DMS53 treated with DMSO at 0.1 percent for 48 hours (cell line): ENCODE measurements at regions not wholly inside any gene's neighbourhood (a gene's known extent, or its start where the extent isn't known, plus 50 kb on each side); places are given as distances from the start of the nearest gene placed in this dataset.

Experiments
- DNase-seq: peaks from one replicate; lab custom pipeline; 2025; ENCODE audit not compliant: unreplicated experiment; lab: John Stamatoyannopoulos, UW

DNA sequence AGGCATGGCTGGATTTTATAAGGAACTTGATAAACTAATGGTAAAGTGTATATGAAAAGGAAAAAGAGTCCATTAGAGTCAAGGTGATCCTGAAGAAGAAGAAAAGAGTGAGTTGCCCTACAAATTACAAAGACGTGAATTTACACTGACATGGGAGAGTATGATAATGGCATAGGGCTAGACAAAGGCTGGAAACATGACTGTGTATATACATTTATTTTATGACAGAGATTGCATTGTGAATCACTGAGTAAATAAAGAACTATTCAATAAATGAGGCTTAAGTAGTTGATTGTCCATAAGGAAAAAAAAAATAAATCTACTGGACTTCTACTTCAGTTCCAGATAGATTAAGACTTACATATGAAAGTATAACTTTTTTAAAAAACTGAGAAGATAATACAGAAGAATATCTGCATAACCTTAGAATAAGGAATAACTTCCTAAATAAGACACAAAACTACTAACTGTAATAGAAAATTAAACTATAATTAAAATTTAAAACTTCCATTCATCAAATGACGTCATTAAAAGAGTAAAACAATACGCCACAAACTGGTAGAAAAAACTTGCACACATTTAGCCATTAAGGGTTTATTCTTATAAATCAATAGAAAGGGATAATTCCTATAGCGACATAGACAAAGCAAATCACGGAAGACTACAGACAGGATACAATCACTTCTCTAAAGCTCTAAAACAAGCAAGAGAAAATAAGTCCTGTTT lies 278.5 kb downstream of the NOVA1 start:
- peak; percentile 38 for DNase-seq

DNA sequence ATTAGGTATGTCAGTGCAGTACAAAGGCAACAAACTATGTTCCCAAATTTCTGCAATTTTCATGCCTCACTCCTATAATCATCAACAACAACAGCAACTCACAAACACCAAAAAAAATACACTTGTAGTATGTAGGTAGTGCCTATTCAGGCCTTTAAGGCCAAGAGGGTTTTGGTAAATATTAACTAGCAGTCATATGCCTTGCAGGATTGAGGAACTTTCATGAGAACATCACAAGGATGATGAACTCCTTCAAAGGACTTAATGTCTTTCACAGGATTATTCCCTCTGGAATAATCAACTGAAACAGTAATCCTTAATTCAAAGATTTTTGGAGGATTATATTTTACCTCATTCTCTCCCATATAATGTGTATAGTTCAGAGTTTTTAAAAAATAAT lies 293.8 kb downstream of the NOVA1 start:
- DNase-seq: peak; percentile 11

DNA sequence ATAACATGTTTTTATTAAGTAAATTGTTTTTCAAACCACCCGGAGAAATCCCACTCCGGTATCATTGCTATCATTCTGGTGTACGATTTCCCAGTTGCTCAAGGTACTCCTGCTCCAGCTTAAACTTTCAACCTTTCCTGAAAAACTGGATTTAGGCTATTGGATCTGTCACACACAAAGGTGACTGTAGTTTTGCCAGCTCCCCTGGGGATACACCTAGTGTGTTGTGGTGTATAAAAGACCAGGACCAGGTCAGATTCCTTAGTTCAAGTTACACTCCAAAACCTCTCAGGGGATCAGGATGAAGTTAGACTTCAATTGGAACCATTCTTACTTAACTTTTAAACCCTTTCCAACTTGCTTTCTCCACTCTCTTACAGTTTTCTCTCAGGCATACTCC lies 303.9 kb downstream of the NOVA1 start:
- no peak for DNase-seq

GRCh38 chr14:26289891-26290486 lies 307.8 kb downstream of the NOVA1 start:
- DNase-seq: no peak

- peak; percentile 8 for DNase-seq
Measured at GRCh38 chr14:26286913-26287205, 311.0 kb downstream of the NOVA1 start.

DNA sequence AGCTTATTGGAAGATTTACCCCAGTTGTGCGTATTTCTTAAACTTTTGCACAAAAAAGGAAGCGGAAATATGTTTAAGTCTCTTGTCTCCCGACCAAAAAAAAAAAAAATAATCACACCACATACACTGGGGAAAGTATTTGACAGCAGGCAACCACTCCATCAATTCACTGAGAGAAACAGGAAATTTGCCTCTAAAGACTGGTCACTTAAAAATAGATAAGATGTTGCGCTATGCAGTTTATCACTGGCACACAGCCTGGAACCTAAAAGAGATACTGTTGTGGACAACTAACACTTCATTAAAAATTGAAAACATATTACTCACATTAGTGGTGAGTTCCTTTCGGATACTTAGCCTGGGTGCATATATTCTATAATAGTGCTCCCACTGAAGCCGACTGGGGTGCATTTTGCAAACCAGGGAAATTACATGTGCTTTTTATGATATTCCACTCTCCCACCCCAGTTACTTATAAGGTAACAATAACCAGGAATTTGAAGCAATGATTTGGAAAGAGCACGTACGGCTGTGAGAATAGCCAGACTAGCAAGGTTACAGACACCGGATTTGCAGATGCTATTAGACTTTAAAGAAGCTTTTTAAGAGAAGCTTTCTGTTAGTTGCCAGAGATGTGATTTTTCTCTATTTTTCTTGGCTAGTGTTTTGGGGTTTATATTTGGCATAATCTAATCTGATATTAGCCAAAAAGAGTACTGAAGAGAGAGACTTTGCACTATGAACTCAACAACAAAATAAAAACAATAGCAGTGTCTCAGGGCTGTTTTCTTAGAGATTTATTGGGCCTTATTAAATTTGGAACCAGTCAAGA lies 311.5 kb downstream of the NOVA1 start:
- DNase-seq: no peak

DNA sequence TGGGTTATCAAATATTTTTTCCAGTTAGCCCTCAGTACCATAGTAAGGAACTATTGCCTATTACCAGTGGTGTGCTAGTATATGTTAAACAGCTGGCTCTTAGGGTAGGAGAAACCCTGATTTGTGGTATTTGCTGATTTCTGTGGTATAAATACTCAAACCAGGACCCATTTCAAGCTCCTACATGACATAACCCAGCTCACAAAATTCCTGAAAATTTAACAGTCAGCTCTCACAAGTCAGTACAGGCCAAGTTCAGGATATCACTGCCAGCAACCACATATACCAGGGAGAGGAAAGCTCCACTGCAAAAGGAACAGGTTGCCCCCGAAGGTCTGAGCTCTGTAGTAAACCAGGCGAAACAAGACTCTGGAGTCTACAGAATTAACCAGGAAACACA lies 315.3 kb downstream of the NOVA1 start:
- DNase-seq: no peak

DNA sequence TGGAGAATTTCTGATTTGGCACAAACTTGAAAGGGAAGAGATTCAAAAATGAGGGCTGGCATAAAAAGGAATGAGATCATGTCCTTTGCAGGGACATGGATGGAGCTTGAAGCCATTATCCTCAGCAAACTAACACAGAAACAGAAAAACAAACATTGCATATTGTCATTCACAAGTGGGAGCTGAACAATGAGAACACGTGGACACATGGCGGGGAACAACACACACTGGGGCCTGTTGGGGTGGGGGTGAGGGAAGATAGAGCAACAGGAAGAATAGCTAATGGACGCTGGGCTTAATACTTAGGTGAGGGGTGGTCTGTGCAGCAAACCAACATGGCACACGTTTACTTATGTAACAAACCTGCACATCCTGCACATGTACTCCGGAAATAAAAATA lies 315.8 kb downstream of the NOVA1 start:
- peak; percentile 41 for DNase-seq

DNA sequence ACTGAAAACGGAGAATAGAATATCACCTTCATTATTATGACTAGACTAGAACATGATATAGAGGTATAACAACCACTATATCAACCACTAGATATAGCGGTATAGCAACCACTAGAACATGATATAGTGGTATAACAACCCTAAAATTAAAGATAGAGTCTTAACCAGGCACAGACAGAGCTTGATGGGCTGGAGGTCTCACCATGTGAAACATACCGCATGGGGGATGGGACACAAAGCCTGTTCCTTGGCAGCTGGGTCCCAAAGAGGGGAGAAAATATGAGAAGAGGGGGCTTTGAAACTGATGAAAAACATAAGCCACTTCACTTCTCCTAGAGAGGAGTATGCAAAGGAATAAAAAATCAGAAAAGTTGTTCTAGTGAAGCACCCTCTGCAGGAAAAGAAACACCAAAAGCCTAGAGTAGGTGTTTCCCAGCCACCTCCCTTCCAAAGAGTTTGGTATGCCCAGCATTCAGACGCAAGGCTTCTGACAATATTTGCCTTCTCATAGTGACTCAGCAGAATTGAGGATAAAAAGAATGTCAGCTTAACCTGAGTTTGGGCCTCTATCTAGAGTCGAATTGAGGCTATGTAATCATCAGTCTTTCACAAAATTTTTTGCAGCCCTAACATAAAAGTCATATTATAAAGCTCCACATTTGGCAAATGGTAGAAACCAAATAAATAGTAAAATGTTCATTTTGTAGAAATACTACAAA lies 316.4 kb downstream of the NOVA1 start:
- DNase-seq: peak; percentile 37

DNA sequence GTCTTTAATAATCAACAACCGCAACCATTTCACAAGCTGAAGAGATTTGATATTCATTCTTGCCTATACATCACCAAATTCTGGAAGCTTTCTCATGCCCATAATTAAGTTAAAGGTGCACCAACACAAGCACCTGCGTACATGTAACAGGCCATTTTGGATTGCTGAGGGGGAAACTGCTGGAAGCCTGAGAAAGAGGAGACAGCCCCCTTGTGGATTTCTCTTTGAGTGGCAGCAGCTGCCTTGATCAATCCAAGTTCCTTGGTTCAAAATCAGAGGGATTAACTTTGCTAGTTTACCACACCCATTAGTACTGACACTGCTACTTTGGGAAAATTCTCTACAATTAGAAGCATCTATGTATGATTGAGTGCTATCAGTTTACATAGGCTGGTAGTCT lies 321.1 kb downstream of the NOVA1 start:
- DNase-seq: no peak

DNA sequence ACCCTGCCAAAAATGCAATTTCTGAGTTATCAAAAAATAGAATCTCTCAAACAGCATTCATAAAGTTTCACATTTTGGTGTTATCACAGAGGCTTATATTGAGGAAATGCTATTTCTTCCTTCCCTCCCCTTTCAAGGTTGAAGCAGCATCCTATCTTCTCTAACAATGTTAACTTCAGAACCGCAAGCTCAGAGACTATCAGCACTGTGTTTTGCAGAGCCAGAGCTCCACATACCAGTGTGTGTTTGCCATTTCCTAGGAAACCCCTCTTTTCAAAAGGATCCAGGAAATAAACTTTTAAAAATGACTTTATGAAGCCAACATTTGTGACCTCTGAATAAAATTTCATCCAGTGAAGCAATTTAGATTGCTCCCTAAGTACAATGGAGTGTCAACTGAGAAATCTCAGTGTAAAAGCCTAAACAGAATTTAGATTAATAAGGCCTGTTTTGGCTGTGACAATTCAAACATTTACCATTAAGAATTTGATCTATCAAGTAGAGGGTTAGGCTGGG lies 332.6 kb downstream of the NOVA1 start:
- no peak for DNase-seq

GRCh38 chr14:26261368-26262122 lies 336.3 kb downstream of the NOVA1 start:
- no peak for DNase-seq

DNA sequence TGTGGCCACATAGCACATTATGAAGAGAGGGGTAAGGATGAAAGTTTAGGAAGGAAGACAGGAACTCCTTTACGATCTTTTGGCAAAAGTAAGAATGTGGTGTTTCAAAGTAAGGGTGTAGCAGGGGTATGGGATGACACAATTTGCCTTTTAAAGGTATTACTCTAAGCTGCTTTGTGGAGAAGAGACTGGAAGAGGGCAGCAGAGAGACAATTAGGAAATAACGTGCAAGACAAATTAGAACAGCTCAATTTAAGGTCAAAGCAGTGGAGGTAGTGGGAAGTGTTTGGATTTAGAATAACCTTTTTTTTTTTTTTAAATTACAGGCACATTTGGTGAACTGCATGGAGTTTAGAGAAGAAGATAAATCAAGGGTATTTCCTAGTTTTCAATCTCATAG lies 342.6 kb downstream of the NOVA1 start:
- peak; percentile 9 for DNase-seq

DNA sequence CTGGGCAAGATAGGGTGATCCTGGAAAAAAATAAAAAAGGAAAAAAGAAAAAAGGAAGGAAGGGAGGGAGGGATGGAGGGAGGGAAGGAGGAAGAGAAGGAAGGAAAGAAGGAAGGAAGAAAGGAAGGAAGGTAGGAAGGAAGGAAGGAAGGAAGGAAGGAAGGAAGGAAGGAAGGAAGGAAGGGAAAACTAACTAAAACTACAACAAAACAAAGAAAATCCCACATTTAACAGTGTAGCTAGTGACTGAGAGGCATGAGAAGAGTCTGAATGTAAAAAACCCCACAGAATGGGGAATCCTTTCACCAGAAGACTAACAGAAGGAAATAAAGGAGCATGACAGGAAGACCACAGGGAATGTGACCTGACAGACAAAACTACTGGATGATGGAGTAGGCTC lies 345.7 kb downstream of the NOVA1 start:
- DNase-seq: no peak

- peak; percentile 5 for DNase-seq
Measured at GRCh38 chr14:26233118-26233517, 364.7 kb downstream of the NOVA1 start.

DNA sequence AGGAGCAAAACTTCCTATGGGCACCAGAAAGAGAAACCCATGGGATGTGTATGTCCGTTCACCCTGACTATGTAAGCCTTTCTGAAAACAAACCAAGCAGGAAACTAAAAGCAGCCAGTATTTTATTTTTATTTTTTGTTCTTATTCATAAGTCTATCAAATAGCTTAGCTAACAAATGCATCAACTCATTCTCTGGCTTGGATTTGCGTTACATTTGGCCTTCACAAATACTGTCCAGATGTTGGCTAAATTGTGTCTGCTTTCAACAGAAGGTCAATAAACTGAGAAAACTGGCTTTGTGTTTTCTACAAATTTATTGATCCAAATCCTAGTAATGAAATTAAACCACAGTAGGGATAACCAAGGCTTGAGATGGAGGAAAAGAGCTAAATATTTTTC lies 379.0 kb downstream of the NOVA1 start:
- no peak for DNase-seq

- no peak for DNase-seq
Measured at GRCh38 chr14:26217778-26218177, 380.1 kb downstream of the NOVA1 start.

GRCh38 chr14:26216786-26217185 lies 381.0 kb downstream of the NOVA1 start:
- no peak for DNase-seq

DNA sequence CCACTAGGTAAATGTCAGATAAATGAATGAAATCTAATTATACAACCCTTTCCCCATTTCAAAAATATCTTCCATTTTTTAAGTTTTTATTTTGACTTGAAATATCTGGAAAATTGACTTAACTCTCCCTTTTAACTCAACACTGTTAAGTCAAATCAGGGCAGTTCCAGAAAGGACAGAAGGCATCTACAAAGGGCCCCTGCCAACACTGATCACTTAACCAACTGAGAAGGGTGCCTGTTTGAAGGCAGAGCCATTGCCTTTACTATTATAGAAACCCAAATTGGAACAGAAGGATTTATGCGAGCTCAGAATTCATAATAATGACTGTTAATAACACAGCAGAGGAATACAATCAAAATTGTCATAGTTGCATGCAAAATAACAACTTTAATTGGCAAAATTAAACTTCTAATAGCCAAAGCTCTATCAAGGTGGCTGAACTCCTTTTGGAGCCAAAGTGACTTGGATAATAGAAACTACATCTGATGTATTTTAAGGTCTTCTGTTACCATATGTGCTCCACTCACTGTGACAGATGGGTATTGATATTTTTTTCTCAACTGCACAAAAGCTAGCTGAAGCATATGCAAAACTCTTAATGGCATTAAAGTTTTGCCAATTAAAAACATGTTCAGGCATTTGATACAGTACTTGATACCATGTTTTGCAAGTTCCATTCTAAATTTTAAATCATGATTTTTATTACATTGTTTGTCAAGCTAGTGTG lies 383.8 kb downstream of the NOVA1 start:
- DNase-seq: no peak

- no peak for DNase-seq
Measured at GRCh38 chr14:26209699-26210098, 388.1 kb downstream of the NOVA1 start.
